Esophagus muscularis mucosa (tissue), 4 donors: ENCODE measurements at regions not wholly inside any gene's neighbourhood (a gene's known extent, or its start where the extent isn't known, plus 50 kb on each side); places are given as distances from the start of the nearest gene placed in this dataset.

Experiments
- DNase-seq: peaks from one replicate; pipeline ENCODE4 v3.0.0-alpha.2; 2017; ENCODE audit errors: extremely low spot score
- H3K27ac ChIP-seq, 4 donors: fragments of 200-600 bp; sonication (generic); replicated peaks in 1 of 4; 1 replicate in 3 of 4; 2 replicates in 1 of 4; pipeline ENCODE4 v1.5.1; 2016 to 2019; ENCODE audit warnings: mild to moderate bottlenecking in 1 of 4
- H3K27me3 ChIP-seq, 4 donors: fragments of 200-600 bp; sonication (generic); one replicate each; pipeline versions ENCODE4 v1.5.1 to v1.6.0; 2016 to 2019
- H3K36me3 ChIP-seq, 4 donors: fragments of 200-600 bp; sonication (generic); one replicate each; pipeline ENCODE4 v1.5.1; 2016 to 2019
- H3K4me1 ChIP-seq, 4 donors: fragments of 200-600 bp; sonication (generic); one replicate each; pipeline ENCODE4 v1.5.1; 2016 to 2019
- H3K4me3 ChIP-seq, 4 donors: fragments of 200-600 bp; sonication (generic); 1 replicate in 2 of 4; 2 replicates in 2 of 4; pipeline ENCODE4 v1.5.1; 2016 to 2019; ENCODE audit warnings: mild to moderate bottlenecking in 4 of 4, moderate library complexity in 1 of 4
- H3K9me3 ChIP-seq, 4 donors: fragments of 200-600 bp; sonication (generic); 1 replicate in 3 of 4; 2 replicates in 1 of 4; pipeline ENCODE4 v1.5.1; 2016 to 2019
- EP300 ChIP-seq: sonication (generic); formaldehyde crosslinking; IDR thresholded peaks from one replicate; pipeline ENCODE4 v1.6.1; 2017; ENCODE audit warnings: antibody characterized with exemption
- POLR2A ChIP-seq: fragments of 450-650 bp; IDR thresholded peaks from one replicate; pipeline ENCODE4 v1.6.1; 2017; ENCODE audit warnings: antibody characterized with exemption, moderate library complexity, mild to moderate bottlenecking, low read depth
- POLR2AphosphoS5 ChIP-seq, 2 donors: sonication (generic); formaldehyde crosslinking; IDR thresholded peaks; one replicate each; pipeline ENCODE4 v1.6.1; 2017; ENCODE audit warnings: antibody characterized with exemption in 2 of 2
- WGBS: methylation state at CpG from one replicate; pipeline ENCODE4 v1.1.5; 2018; 5-methylcytosine and 5-hydroxymethylcytosine counted together
- intact Hi-C: fragments of 100-400 bp; cut with DNase I; formaldehyde crosslinking; loops from one replicate; pipeline ENCODE4 v1.15.1; 2023
- TF ChIP-seq, protein P1 (sequence below), 3 experiments: fragments of 200-600 bp in 2 of 3; fragments of 450-650 bp in 1 of 3; sonication (generic) in 2 of 3; IDR thresholded peaks; one replicate each; pipeline ENCODE4 v1.5.1; 2017 to 2019; ENCODE audit warnings: antibody characterized with exemption in 3 of 3, mild to moderate bottlenecking in 2 of 3, moderate library complexity in 1 of 3

- no peak for DNase-seq
- intact Hi-C loops, result no loop called here
- Histone ChIP-seq H3K27ac (no peak overlapping the region), H3K27me3 (peaks cover 0 to 24% (median 0%) of the 10 kb centered on the region in 4 donors), H3K4me1 (peaks cover 0 to 12% (median 7%) of the 10 kb centered on the region in 4 donors), H3K9me3 (peaks cover 0 to 13% (median 5%) of the 10 kb centered on the region in 4 donors), H3K36me3 (no peaks in the 10 kb centered on the region), H3K4me3 (no peak overlapping the region)
- TF ChIP-seq POLR2AphosphoS5 (IDR thresholded peaks at IDR 0.05) (no peak), EP300 (no peak), POLR2A (no peak)
- TF ChIP-seq, protein P1, sequence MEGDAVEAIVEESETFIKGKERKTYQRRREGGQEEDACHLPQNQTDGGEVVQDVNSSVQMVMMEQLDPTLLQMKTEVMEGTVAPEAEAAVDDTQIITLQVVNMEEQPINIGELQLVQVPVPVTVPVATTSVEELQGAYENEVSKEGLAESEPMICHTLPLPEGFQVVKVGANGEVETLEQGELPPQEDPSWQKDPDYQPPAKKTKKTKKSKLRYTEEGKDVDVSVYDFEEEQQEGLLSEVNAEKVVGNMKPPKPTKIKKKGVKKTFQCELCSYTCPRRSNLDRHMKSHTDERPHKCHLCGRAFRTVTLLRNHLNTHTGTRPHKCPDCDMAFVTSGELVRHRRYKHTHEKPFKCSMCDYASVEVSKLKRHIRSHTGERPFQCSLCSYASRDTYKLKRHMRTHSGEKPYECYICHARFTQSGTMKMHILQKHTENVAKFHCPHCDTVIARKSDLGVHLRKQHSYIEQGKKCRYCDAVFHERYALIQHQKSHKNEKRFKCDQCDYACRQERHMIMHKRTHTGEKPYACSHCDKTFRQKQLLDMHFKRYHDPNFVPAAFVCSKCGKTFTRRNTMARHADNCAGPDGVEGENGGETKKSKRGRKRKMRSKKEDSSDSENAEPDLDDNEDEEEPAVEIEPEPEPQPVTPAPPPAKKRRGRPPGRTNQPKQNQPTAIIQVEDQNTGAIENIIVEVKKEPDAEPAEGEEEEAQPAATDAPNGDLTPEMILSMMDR (IDR thresholded peaks at IDR 0.05), result no peak
- 95% methylated on average over 5 of the region's 9 CpGs for WGBS
These were observed 105.3 kb downstream of the SIK1 start for GRCh38 chr21:43321611-43322010.

GRCh38 chr21:43321111-43321510 is 105.8 kb downstream of the SIK1 start:
- H3K36me3 ChIP-seq, result no peaks in the 10 kb centered on the region
- H3K4me1 ChIP-seq, result peaks cover 0 to 12% (median 7%) of the 10 kb centered on the region in 4 donors
- 80% methylated on average over 4 of the region's 5 CpGs for WGBS
- peaks cover 0 to 13% (median 5%) of the 10 kb centered on the region in 4 donors for H3K9me3 ChIP-seq
- H3K27me3 ChIP-seq, result peaks cover 0 to 29% (median 0%) of the 10 kb centered on the region in 4 donors
- DNase-seq, result no peak
- H3K27ac ChIP-seq, result no peak overlapping the region
- intact Hi-C loops, result no loop called here
- no peak for TF ChIP-seq EP300
- TF ChIP-seq POLR2A, result no peak
- no peak for TF ChIP-seq POLR2AphosphoS5 (IDR thresholded peaks at IDR 0.05)
- TF ChIP-seq, protein P1 (IDR thresholded peaks at IDR 0.05), result no peak
- no peak overlapping the region for H3K4me3 ChIP-seq

DNA sequence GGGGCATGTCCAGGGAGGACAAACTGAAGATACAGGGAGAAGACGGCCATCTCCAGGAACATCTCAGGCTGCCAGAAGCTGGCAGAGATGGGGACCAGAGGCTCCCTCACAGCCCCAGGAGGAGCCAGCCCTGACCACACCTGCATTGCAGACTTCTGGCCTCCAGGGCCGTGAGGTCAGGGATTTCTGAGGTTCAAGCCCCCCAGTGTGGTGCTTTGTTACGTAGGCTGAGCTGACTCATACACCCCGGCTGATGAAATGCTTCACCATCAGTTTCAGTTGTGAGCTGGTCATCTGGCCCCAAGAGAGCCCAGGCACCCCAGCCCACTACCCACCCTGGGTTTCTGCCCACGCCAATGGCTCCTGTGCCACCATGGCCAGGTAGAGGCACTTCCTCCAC is 106.4 kb downstream of the SIK1 start:
- no peak for TF ChIP-seq EP300
- TF ChIP-seq POLR2AphosphoS5 (IDR thresholded peaks at IDR 0.05), result no peak
- TF ChIP-seq POLR2A, result no peak
- TF ChIP-seq, protein P1 (IDR thresholded peaks at IDR 0.05), result no peak
- WGBS, result 92% methylated on average over 5 of the region's 5 CpGs
- Histone ChIP-seq H3K36me3 (no peaks in the 10 kb centered on the region), H3K27ac (no peak overlapping the region), H3K4me3 (no peak overlapping the region), H3K27me3 (peaks cover 0 to 34% (median 0%) of the 10 kb centered on the region in 4 donors), H3K9me3 (peaks cover 0 to 13% (median 5%) of the 10 kb centered on the region in 4 donors), H3K4me1 (peaks cover 0 to 12% (median 7%) of the 10 kb centered on the region in 4 donors)
- intact Hi-C loops, result no loop called here
- DNase-seq, result no peak

DNA sequence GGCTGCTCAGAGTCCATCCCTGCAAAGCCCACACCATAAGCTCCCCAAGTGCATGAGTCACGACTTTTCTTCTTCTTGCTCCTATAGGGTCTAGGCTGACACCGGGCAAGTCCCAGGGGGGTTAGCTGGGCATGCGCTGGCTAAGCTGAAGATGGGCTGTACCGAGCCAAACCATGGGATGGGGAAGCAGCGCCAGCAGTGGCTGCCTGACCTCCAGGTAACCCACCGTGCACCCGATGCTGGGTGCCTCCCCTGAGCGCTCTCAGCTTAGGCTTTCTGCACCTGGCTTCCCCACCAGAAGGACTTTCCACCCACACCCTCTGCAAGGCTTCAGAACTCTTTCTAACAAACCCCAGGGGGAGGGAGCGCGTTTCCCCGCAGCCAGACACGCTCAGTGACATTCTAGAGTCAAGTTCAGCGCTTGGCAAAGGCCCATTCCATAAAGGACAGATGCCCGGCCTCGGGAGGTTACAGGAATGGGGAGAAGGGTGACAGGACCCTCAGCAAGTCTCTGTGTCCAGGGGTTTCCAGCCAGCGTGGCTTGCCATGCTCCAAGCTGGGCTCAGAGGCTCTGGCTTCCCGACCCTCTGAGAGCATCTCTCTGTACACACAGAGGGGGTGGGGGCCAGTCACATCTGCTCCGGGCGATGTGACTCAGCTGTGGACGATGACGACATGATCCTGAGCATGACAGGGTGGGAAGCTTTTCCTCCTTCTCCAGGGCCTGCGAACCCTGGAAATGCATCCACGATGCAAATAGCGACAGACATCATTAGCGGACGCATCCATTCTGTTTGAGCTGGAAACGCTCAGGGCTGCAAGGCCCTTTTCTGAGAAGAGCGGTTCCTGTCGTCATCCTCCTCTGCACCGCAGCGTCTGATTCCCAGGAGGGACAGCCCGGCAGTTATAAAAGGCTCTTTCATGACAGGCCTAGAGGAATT is 107.8 kb downstream of the SIK1 start:
- Histone ChIP-seq H3K4me1 (peaks cover 0 to 12% (median 7%) of the 10 kb centered on the region in 4 donors), H3K36me3 (no peaks in the 10 kb centered on the region), H3K27ac (no peak overlapping the region), H3K9me3 (peaks cover 0 to 13% (median 5%) of the 10 kb centered on the region in 4 donors), H3K27me3 (peaks cover 0 to 48% (median 0%) of the 10 kb centered on the region in 4 donors), H3K4me3 (no peak overlapping the region)
- 68% methylated on average over 21 of the region's 32 CpGs for WGBS
- no peak for TF ChIP-seq EP300
- TF ChIP-seq POLR2AphosphoS5 (IDR thresholded peaks at IDR 0.05), result peak in 1 of 2 donors; percentile 10
- no peak for TF ChIP-seq POLR2A
- TF ChIP-seq, protein P1 (IDR thresholded peaks at IDR 0.05), result no peak
- intact Hi-C loops, result no loop called here
- no peak for DNase-seq
